B cell (primary cell): ENCODE measurements at regions not wholly inside any gene's neighbourhood (a gene's known extent, or its start where the extent isn't known, plus 50 kb on each side); places are given as distances from the start of the nearest gene placed in this dataset.

Experiments used
- ATAC-seq: fragments of 200-7000 bp; cut with Tn5 transposase; one replicate; pipeline ENCODE4 v1.10.0; 2021; ENCODE audit warnings: low read depth, mild to moderate bottlenecking, moderate number of reproducible peaks, moderate library complexity
- CTCF ChIA-PET: fragments of 350-600 bp; sonication (Branson Sonifier 250); formaldehyde crosslinking; loops from one replicate; lab custom pipeline; 2021; ENCODE audit warnings: antibody characterized with exemption, inconsistent platforms; lab: Charles Lee
- POLR2A ChIA-PET: fragments of 350-600 bp; sonication (Branson Sonifier 250); formaldehyde crosslinking; loops from one replicate; lab custom pipeline; 2021; ENCODE audit warnings: antibody characterized with exemption; lab: Charles Lee
- DNase-seq: peaks from one replicate; pipeline ENCODE4 v3.0.0; 2013
- H2AFZ ChIP-seq: 2 replicates; pipeline ENCODE4 v1.6.1; 2012; ENCODE audit warnings: mild to moderate bottlenecking, low read depth, low read length; ENCODE audit not compliant: insufficient read depth, poor library complexity, severe bottlenecking
- H3K27ac ChIP-seq, 2 donors: 1 replicate in 1 of 2; 2 replicates in 1 of 2; pipeline ENCODE4 v1.5.1; 2012 to 2013; ENCODE audit warnings: low read length in 2 of 2, mild to moderate bottlenecking in 2 of 2, moderate library complexity in 1 of 2
- H3K27me3 ChIP-seq, 4 experiments: fragments of 200-600 bp in 1 of 4; sonication (generic) in 1 of 4; replicated peaks in 1 of 4; 1 replicate in 2 of 4; 2 replicates in 2 of 4; pipeline versions ENCODE4 v1.6.1 to v1.7.0; 2013 to 2016; ENCODE audit warnings: low read length in 3 of 4, mild to moderate bottlenecking in 2 of 4, mixed read lengths in 1 of 4, moderate library complexity in 1 of 4; ENCODE audit not compliant: insufficient read depth in 4 of 4, control insufficient read depth in 3 of 4; ENCODE audit errors: control extremely low read depth in 1 of 4
- H3K36me3 ChIP-seq, 2 experiments: replicated peaks in 1 of 2; 1 replicate in 1 of 2; 2 replicates in 1 of 2; pipeline versions ENCODE4 v1.6.1 to v1.7.1; 2013; ENCODE audit warnings: low read length in 1 of 2; ENCODE audit not compliant: insufficient read depth in 2 of 2, control insufficient read depth in 1 of 2; ENCODE audit errors: control extremely low read depth in 1 of 2, extremely low read depth in 1 of 2
- H3K4me1 ChIP-seq, 2 donors: fragments of 200-600 bp in 1 of 2; sonication (generic) in 1 of 2; 1 replicate in 1 of 2; 2 replicates in 1 of 2; pipeline versions ENCODE4 v1.5.1 to v1.6.1; 2013 to 2017; ENCODE audit warnings: low read length in 2 of 2; ENCODE audit not compliant: control insufficient read depth in 2 of 2, insufficient read depth in 2 of 2
- H3K4me2 ChIP-seq: replicated peaks from 2 replicates; pipeline ENCODE3; 2012; ENCODE audit warnings: mild to moderate bottlenecking, low read depth, low read length; ENCODE audit not compliant: poor library complexity, severe bottlenecking
- H3K4me3 ChIP-seq, 5 experiments: fragments of 200-600 bp in 1 of 5; sonication (generic) in 1 of 5; 1 replicate in 3 of 5; 2 replicates in 2 of 5; pipeline versions ENCODE4 v1.5.1 to v1.7.0; 2011 to 2016; ENCODE audit warnings: low read length in 4 of 5, mild to moderate bottlenecking in 4 of 5, low read depth in 2 of 5, control low read depth in 1 of 5, moderate library complexity in 1 of 5; ENCODE audit not compliant: insufficient read depth in 1 of 5; ENCODE audit errors: control extremely low read depth in 1 of 5, extremely low read depth in 1 of 5
- H3K79me2 ChIP-seq: fragments of 200-600 bp; sonication (generic); one replicate; pipeline ENCODE4 v1.6.0; 2016; ENCODE audit warnings: low read length; ENCODE audit not compliant: control insufficient read depth, insufficient read depth
- H3K9ac ChIP-seq: fragments of 200-600 bp; sonication (generic); 2 replicates; pipeline ENCODE4 v1.6.1; 2017; ENCODE audit warnings: mild to moderate bottlenecking, low read length, moderate library complexity
- H3K9me3 ChIP-seq, 3 donors: one replicate each; pipeline versions ENCODE4 v1.6.1 to v1.7.1; 2013; ENCODE audit warnings: low read length in 2 of 3; ENCODE audit not compliant: control insufficient read depth in 2 of 3, insufficient read depth in 1 of 3; ENCODE audit errors: control extremely low read depth in 1 of 3
- H4K20me1 ChIP-seq: 2 replicates; pipeline ENCODE4 v1.6.0; 2012; ENCODE audit warnings: mild to moderate bottlenecking, low read length; ENCODE audit not compliant: insufficient read depth, control insufficient read depth, poor library complexity, severe bottlenecking
- H3K27ac Mint-ChIP-seq: one replicate; pipeline ENCODE4 v1.8.0; 2021; ENCODE audit warnings: mixed read lengths
- H3K27me3 Mint-ChIP-seq: one replicate; pipeline ENCODE4 v1.8.0; 2021; ENCODE audit warnings: mixed read lengths
- H3K4me1 Mint-ChIP-seq: one replicate; pipeline ENCODE4 v1.8.0; 2021; ENCODE audit warnings: mixed read lengths
- H3K4me3 Mint-ChIP-seq: one replicate; pipeline ENCODE4 v1.8.0; 2021; ENCODE audit warnings: mixed read lengths
- H3K9me3 Mint-ChIP-seq: one replicate; pipeline ENCODE4 v1.8.0; 2022; ENCODE audit warnings: mixed read lengths; ENCODE audit not compliant: insufficient read depth
- CTCF ChIP-seq: fragments of 200-600 bp; IDR thresholded peaks from one replicate; pipeline ENCODE4 v1.8.0; 2022; ENCODE audit warnings: antibody characterized with exemption, mild to moderate bottlenecking
- EZH2 ChIP-seq: IDR thresholded peaks from 2 replicates; pipeline ENCODE4 v1.6.1; 2012; ENCODE audit warnings: borderline replicate concordance, low read depth, mild to moderate bottlenecking, moderate library complexity, low read length; ENCODE audit not compliant: insufficient read depth, poor library complexity, severe bottlenecking
- WGBS: methylation state at CpG from one replicate; pipeline ENCODE4 v1.1.5; 2013; ENCODE audit warnings: missing lambda C conversion rate; ENCODE audit not compliant: insufficient coverage; 5-methylcytosine and 5-hydroxymethylcytosine counted together
- intact Hi-C: fragments of 100-400 bp; cut with micrococcal nuclease; formaldehyde crosslinking; loops from one replicate; pipeline ENCODE4 v1.10.0; 2022

- H2AFZ ChIP-seq = no peak overlapping the region
- H3K79me2 ChIP-seq = no peaks in the 10 kb centered on the region
- no peaks in the 10 kb centered on the region for H3K36me3 ChIP-seq
- WGBS = no CpG with 5 or more reads among the region's 3 CpGs
- H3K4me3 ChIP-seq = no peak overlapping the region
- no peak overlapping the region for H3K9ac ChIP-seq
- ChIA-PET CTCF (no interaction called here), POLR2A (no interaction called here)
- no peaks in the 10 kb centered on the region for H3K4me1 ChIP-seq
- peaks cover 2% of the 10 kb centered on the region for H3K9me3 Mint-ChIP-seq
- H3K4me2 ChIP-seq = no peak overlapping the region
- ATAC-seq = no peak
- DNase-seq = no peak
- TF ChIP-seq EZH2 = no peak
- no peak for TF ChIP-seq CTCF
- no peaks in the 10 kb centered on the region for H3K27me3 ChIP-seq
- no peak overlapping the region for H3K4me3 Mint-ChIP-seq
- intact Hi-C loops = no loop called here
- no peaks in the 10 kb centered on the region for H3K4me1 Mint-ChIP-seq
- no peaks in the 10 kb centered on the region for H4K20me1 ChIP-seq
- no peaks in the 10 kb centered on the region for H3K27me3 Mint-ChIP-seq
- no peak overlapping the region for H3K27ac ChIP-seq
- H3K27ac Mint-ChIP-seq = no peak overlapping the region
- H3K9me3 ChIP-seq = no peaks in the 10 kb centered on the region
These were observed 54.9 kb upstream of the CA10 start for GRCh38 chr17:52213451-52213850.

GRCh38 chr17:52212851-52213250 lies 54.3 kb upstream of the CA10 start:
- Histone ChIP-seq H3K27me3 (no peaks in the 10 kb centered on the region), H3K9ac (no peak overlapping the region), H4K20me1 (no peaks in the 10 kb centered on the region), H2AFZ (no peak overlapping the region), H3K9me3 (no peaks in the 10 kb centered on the region), H3K4me2 (no peak overlapping the region), H3K27ac (no peak overlapping the region), H3K36me3 (no peaks in the 10 kb centered on the region), H3K79me2 (no peaks in the 10 kb centered on the region), H3K4me3 (no peak overlapping the region), H3K4me1 (no peaks in the 10 kb centered on the region)
- intact Hi-C loops = no loop called here
- Mint-ChIP-seq H3K4me3 (no peak overlapping the region), H3K4me1 (no peaks in the 10 kb centered on the region), H3K27ac (no peak overlapping the region), H3K9me3 (peaks cover 2% of the 10 kb centered on the region), H3K27me3 (no peaks in the 10 kb centered on the region)
- TF ChIP-seq EZH2 (no peak), CTCF (no peak)
- ATAC-seq (no peak), DNase-seq (no peak)
- ChIA-PET CTCF (no interaction called here), POLR2A (no interaction called here)
